Breast epithelium (tissue), 3 donors: ENCODE measurements at regions not wholly inside any gene's neighbourhood (a gene's known extent, or its start where the extent isn't known, plus 50 kb on each side); places are given as distances from the start of the nearest gene placed in this dataset.
"Not testable (repeated sequence)": the region's sequence is repeated elsewhere in the genome, so short reads cannot be mapped to it uniquely, and the experiment has no call there.

ENCODE experiments used
- POLR2A ChIP-seq: fragments of 450-650 bp; IDR thresholded peaks from one replicate; pipeline ENCODE4 v1.6.1; 2016; ENCODE audit warnings: antibody characterized with exemption, mild to moderate bottlenecking, moderate library complexity
- POLR2AphosphoS5 ChIP-seq, 3 donors: sonication (generic); formaldehyde crosslinking; IDR thresholded peaks; one replicate each; pipeline ENCODE4 v1.6.1; 2017; ENCODE audit warnings: antibody characterized with exemption in 3 of 3
- TF ChIP-seq, protein P1 (sequence below), 3 donors: fragments of 450-650 bp; IDR thresholded peaks; one replicate each; pipeline ENCODE4 v1.5.1; 2016 to 2017; ENCODE audit warnings: antibody characterized with exemption in 3 of 3, mild to moderate bottlenecking in 3 of 3, moderate library complexity in 3 of 3

DNA sequence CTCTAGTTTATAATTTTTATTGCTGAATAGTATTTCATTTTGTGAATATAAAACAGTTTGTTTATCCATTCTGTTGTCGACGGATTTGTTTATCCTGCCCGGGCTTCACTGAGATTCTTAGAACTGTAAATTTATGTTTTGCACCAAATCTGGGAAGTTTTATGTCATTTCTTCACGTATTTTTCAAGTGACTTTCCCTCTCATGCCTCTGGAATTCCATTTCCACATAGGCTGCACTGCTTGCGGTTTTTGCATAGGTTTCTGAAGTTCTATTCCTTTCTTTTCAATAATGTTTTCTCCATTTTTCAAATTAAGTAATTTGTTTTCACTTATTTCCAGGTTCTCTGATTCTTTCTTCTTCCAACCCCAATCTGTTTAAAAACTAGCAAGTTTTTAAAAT lies 132.4 kb upstream of the ZNF469 start:
- TF ChIP-seq, protein P1, sequence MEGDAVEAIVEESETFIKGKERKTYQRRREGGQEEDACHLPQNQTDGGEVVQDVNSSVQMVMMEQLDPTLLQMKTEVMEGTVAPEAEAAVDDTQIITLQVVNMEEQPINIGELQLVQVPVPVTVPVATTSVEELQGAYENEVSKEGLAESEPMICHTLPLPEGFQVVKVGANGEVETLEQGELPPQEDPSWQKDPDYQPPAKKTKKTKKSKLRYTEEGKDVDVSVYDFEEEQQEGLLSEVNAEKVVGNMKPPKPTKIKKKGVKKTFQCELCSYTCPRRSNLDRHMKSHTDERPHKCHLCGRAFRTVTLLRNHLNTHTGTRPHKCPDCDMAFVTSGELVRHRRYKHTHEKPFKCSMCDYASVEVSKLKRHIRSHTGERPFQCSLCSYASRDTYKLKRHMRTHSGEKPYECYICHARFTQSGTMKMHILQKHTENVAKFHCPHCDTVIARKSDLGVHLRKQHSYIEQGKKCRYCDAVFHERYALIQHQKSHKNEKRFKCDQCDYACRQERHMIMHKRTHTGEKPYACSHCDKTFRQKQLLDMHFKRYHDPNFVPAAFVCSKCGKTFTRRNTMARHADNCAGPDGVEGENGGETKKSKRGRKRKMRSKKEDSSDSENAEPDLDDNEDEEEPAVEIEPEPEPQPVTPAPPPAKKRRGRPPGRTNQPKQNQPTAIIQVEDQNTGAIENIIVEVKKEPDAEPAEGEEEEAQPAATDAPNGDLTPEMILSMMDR (IDR thresholded peaks at IDR 0.05): not testable (repeated sequence)
- not testable (repeated sequence) for TF ChIP-seq POLR2A; POLR2AphosphoS5 (IDR thresholded peaks at IDR 0.05)
